22Rv1 (cell line): ENCODE measurements at regions not wholly inside any gene's neighbourhood (a gene's known extent, or its start where the extent isn't known, plus 50 kb on each side); places are given as distances from the start of the nearest gene placed in this dataset.

ENCODE experiments used
- ZFX ChIP-seq: fragments of 450-650 bp; IDR thresholded peaks from 2 replicates; pipeline ENCODE4 v1.6.1; 2017; ENCODE audit warnings: antibody characterized with exemption, borderline replicate concordance
- TF ChIP-seq, protein P1 (sequence below): fragments of 450-650 bp; IDR thresholded peaks from 2 replicates; pipeline ENCODE4 v1.5.1; 2017; ENCODE audit warnings: mild to moderate bottlenecking

DNA sequence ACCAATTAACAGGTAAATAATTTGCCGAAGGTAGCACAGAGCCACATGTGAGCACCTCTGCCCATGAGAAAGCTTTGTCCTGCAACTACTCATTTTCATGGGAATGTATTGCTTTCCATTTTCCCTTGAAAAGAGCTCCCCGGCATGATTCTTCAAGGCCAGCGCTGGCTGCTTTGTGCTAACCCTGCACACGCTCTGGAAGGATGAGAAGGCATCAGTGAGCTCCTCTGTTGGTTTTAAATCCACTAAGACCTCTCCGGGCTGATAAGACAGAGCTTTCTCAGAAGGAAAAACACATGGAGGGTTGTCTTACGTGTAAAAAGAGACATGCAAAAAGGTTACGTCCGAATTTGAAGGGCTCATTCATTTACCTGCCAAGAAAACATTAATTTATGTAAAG, 553.9 kb upstream of the MKI67 start:
- TF ChIP-seq, protein P1, sequence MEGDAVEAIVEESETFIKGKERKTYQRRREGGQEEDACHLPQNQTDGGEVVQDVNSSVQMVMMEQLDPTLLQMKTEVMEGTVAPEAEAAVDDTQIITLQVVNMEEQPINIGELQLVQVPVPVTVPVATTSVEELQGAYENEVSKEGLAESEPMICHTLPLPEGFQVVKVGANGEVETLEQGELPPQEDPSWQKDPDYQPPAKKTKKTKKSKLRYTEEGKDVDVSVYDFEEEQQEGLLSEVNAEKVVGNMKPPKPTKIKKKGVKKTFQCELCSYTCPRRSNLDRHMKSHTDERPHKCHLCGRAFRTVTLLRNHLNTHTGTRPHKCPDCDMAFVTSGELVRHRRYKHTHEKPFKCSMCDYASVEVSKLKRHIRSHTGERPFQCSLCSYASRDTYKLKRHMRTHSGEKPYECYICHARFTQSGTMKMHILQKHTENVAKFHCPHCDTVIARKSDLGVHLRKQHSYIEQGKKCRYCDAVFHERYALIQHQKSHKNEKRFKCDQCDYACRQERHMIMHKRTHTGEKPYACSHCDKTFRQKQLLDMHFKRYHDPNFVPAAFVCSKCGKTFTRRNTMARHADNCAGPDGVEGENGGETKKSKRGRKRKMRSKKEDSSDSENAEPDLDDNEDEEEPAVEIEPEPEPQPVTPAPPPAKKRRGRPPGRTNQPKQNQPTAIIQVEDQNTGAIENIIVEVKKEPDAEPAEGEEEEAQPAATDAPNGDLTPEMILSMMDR: no peak
- TF ChIP-seq ZFX: no peak
